ENCODE measurements at regions not wholly inside any gene's neighbourhood (a gene's known extent, or its start where the extent isn't known, plus 50 kb on each side); places are given as distances from the start of the nearest gene placed in this dataset.
A peak's percentile ranks its signal among the peaks of the same experiment; 100 is the strongest.

DNA sequence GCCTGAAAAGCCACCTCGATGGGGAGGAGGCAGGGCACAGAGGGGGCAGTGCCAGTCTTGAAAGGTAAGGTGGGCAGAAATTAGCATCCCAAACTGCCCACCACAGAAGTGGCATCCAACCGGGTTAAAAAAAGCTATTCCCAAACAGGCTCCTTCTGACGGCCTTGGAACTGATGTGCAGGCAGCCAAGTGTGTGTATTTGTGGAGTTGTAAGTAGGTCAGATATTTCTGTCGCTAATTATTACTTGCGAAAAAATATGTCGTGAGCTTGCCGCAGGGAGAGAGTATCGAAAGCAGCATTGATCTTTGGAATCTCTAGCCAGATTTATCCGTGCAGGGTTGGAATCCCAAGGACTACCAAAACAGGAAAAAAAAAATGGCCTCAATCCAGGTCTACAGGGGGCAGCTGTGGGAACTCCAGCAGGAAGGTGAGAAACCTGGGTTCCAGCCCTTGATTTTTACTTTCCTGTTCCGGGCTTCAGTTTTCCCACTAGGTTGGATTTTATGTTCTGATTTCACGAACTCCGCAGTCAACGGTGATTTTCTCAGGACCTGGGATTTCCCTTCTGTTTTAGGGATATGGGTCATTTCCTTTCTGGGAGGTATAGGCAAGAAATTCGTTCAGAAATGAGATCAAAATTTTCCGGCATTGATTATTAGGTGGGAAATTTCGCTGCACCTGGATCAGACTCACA, 200.8 kb downstream of the RGS3 start:
- Histone ChIP-seq H3K4me1 (ENCODE audit: insufficient read depth, low read length) (no peaks in the 10 kb centered on the region), H3K27me3 (ENCODE audit: insufficient read depth, low read length) (no peaks in the 10 kb centered on the region), H3K36me3 (ENCODE audit: insufficient read depth, low read length) (no peaks in the 10 kb centered on the region), H3K27ac (ENCODE audit: low read depth, low read length) (no peak overlapping the region), H3K4me3 (ENCODE audit: low read length in 2 of 2) (no peak overlapping the region), H3K9me3 (ENCODE audit: control insufficient read depth in 1 of 2, low read length in 2 of 2) (no peaks in the 10 kb centered on the region)
- DNase-seq, result no peak
- POLR2A ChIA-PET (ENCODE audit: partially characterized antibody), result no interaction called here
- intact Hi-C loops (cut with micrococcal nuclease), result no loop called here
- CTCF ChIA-PET (ENCODE audit: partially characterized antibody), result interaction anchor here (1.6 to 4.3 kb wide), 2 partner anchors 9 to 218 kb away, joined by 4 to 18 read pairs; no protein-coding TSS in a partner anchor
- Mint-ChIP-seq H3K4me1 (no peaks in the 10 kb centered on the region), H3K27ac (no peak overlapping the region), H3K36me3 (no peaks in the 10 kb centered on the region), H3K27me3 (peaks cover 11% of the 10 kb centered on the region in 2 donors), H3K4me3 (no peak overlapping the region), H3K9me3 (no peaks in the 10 kb centered on the region)

GRCh38 chr9:113665064-113665463, 201.5 kb downstream of the RGS3 start:
- no peaks in the 10 kb centered on the region for H3K36me3 ChIP-seq (ENCODE audit: insufficient read depth, low read length)
- no peak overlapping the region for H3K27ac Mint-ChIP-seq

DNA sequence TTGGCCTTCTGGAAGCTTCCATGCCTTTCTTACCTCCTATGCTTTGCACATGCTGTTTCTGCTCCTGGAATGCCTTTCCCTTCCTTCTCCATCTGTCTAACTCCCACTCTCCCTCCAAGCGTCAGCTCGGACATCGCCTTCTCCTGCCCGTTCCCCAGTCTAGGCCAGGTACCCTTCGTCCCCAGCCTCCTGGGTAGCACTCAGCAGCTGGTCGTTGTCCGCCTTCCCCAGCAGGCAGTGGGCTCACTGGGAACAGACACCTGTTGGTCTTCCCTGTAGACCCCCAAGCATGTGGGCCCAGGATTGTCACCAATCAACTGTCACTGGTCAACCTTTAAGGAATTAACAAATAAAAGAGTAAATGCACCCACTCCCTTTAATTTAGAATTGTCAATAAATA, 202.2 kb downstream of the RGS3 start:
- Histone ChIP-seq H3K4me1 (ENCODE audit: insufficient read depth, low read length) (no peaks in the 10 kb centered on the region), H3K9me3 (ENCODE audit: control insufficient read depth in 1 of 2, low read length in 2 of 2) (no peaks in the 10 kb centered on the region), H3K27me3 (ENCODE audit: insufficient read depth, low read length) (no peaks in the 10 kb centered on the region), H3K4me3 (ENCODE audit: low read length in 2 of 2) (no peak overlapping the region), H3K27ac (ENCODE audit: low read depth, low read length) (no peak overlapping the region), H3K36me3 (ENCODE audit: insufficient read depth, low read length) (no peaks in the 10 kb centered on the region)
- CTCF ChIA-PET (ENCODE audit: partially characterized antibody), result interaction anchor here (1.5 to 4.3 kb wide), 2 partner anchors 10 to 391 kb away, joined by 5 to 18 read pairs; no protein-coding TSS in a partner anchor
- POLR2A ChIA-PET (ENCODE audit: partially characterized antibody), result no interaction called here
- intact Hi-C loops (cut with micrococcal nuclease), result no loop called here
- Mint-ChIP-seq H3K27ac (peak overlapping the region in 1 of 7 donors; percentile 29), H3K36me3 (no peaks in the 10 kb centered on the region), H3K27me3 (peaks cover 2 to 8% of the 10 kb centered on the region in 2 donors), H3K4me3 (no peak overlapping the region), H3K4me1 (no peaks in the 10 kb centered on the region), H3K9me3 (no peaks in the 10 kb centered on the region)
- DNase-seq, result no peak

More at GRCh38 chr9:113665064-113665463, 201.5 kb downstream of the RGS3 start:
- Mint-ChIP-seq H3K9me3 (no peaks in the 10 kb centered on the region), H3K4me3 (no peak overlapping the region), H3K4me1 (no peaks in the 10 kb centered on the region), H3K27me3 (peaks cover 5 to 8% of the 10 kb centered on the region in 2 donors), H3K36me3 (no peaks in the 10 kb centered on the region)
- Histone ChIP-seq H3K4me1 (ENCODE audit: insufficient read depth, low read length) (no peaks in the 10 kb centered on the region), H3K27ac (ENCODE audit: low read depth, low read length) (no peak overlapping the region), H3K27me3 (ENCODE audit: insufficient read depth, low read length) (no peaks in the 10 kb centered on the region), H3K4me3 (ENCODE audit: low read length in 2 of 2) (no peak overlapping the region), H3K9me3 (ENCODE audit: control insufficient read depth in 1 of 2, low read length in 2 of 2) (no peaks in the 10 kb centered on the region)
- intact Hi-C loops (cut with micrococcal nuclease), result no loop called here
- CTCF ChIA-PET (ENCODE audit: partially characterized antibody), result interaction anchor here (4.3 kb wide), 1 partner anchor 10 kb away, joined by 18 read pairs; no protein-coding TSS in a partner anchor
- DNase-seq, result no peak
- POLR2A ChIA-PET (ENCODE audit: partially characterized antibody), result no interaction called here

- Histone ChIP-seq H3K4me1 (ENCODE audit: insufficient read depth, low read length) (no peaks in the 10 kb centered on the region), H3K36me3 (ENCODE audit: insufficient read depth, low read length) (no peaks in the 10 kb centered on the region), H3K4me3 (ENCODE audit: low read length in 2 of 2) (no peak overlapping the region), H3K9me3 (ENCODE audit: control insufficient read depth in 1 of 2, low read length in 2 of 2) (no peaks in the 10 kb centered on the region), H3K27ac (ENCODE audit: low read depth, low read length) (no peak overlapping the region), H3K27me3 (ENCODE audit: insufficient read depth, low read length) (no peaks in the 10 kb centered on the region)
- Mint-ChIP-seq H3K9me3 (no peaks in the 10 kb centered on the region), H3K4me3 (no peak overlapping the region), H3K27ac (no peak overlapping the region), H3K36me3 (no peaks in the 10 kb centered on the region), H3K27me3 (peaks cover 2 to 5% of the 10 kb centered on the region in 2 donors), H3K4me1 (no peaks in the 10 kb centered on the region)
- ChIA-PET POLR2A (ENCODE audit: partially characterized antibody) (no interaction called here), CTCF (ENCODE audit: partially characterized antibody) (interaction anchor here (1.9 to 4.3 kb wide), 2 partner anchors 10 to 13 kb away, joined by 10 to 18 read pairs; no protein-coding TSS in a partner anchor)
- DNase-seq, result no peak
- intact Hi-C loops (cut with micrococcal nuclease), result no loop called here
Observed at GRCh38 chr9:113668061-113668460, 204.5 kb downstream of the RGS3 start.

DNA sequence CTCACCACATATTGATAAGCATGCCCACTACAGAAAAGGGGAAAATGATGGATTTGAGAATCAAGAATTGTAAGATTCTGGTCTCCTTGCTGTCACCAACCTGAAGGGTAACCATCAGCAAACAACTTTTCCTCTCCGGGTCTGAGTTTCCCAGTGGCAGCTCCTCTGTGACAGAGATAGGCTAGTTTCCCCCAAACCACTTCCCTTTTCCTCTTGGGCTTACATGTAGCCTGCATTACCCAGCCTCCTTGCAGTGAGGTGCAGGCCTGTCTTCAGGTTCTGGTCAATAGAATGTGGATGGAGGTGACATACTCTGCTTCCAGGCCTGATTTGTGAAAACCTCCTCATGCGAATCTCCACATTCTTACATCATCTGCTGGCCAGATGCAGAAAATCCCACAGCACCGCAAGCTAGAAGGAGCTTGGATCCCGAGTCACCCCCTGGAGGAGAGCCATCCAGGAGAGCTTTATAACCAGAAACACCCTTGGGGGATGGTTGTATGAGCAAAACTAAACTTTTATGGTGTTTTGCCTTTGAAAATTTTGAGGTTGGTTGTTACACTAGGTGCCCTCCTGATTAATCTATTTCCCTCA, 206.1 kb downstream of the RGS3 start:
- DNase-seq, result no peak
- H3K27ac ChIP-seq (ENCODE audit: low read depth, low read length), result no peak overlapping the region
- H3K9me3 ChIP-seq (ENCODE audit: control insufficient read depth in 1 of 2, low read length in 2 of 2), result no peaks in the 10 kb centered on the region
- H3K4me1 ChIP-seq (ENCODE audit: insufficient read depth, low read length), result no peaks in the 10 kb centered on the region
- peaks cover 5 to 13% of the 10 kb centered on the region in 2 donors for H3K27me3 Mint-ChIP-seq
- H3K9me3 Mint-ChIP-seq, result no peaks in the 10 kb centered on the region
- no peaks in the 10 kb centered on the region for H3K36me3 ChIP-seq (ENCODE audit: insufficient read depth, low read length)
- H3K27me3 ChIP-seq (ENCODE audit: insufficient read depth, low read length), result no peaks in the 10 kb centered on the region
- no peak overlapping the region for H3K4me3 Mint-ChIP-seq
- H3K36me3 Mint-ChIP-seq, result no peaks in the 10 kb centered on the region
- CTCF ChIA-PET (ENCODE audit: partially characterized antibody), result interaction anchor here (0.8 kb wide), 1 partner anchor 9 kb away, joined by 4 read pairs; no protein-coding TSS in a partner anchor
- H3K4me3 ChIP-seq (ENCODE audit: low read length in 2 of 2), result no peak overlapping the region
- POLR2A ChIA-PET (ENCODE audit: partially characterized antibody), result no interaction called here
- H3K27ac Mint-ChIP-seq, result no peak overlapping the region
- H3K4me1 Mint-ChIP-seq, result no peaks in the 10 kb centered on the region
- intact Hi-C loops (cut with micrococcal nuclease), result no loop called here

- ChIA-PET POLR2A (ENCODE audit: partially characterized antibody) (no interaction called here), CTCF (ENCODE audit: partially characterized antibody) (interaction anchor here (0.6 to 4.8 kb wide), 2 partner anchors 9 to 17 kb away, joined by 3 to 26 read pairs; no protein-coding TSS in a partner anchor)
- Histone ChIP-seq H3K4me3 (ENCODE audit: low read length in 2 of 2) (no peak overlapping the region), H3K27ac (ENCODE audit: low read depth, low read length) (no peak overlapping the region), H3K4me1 (ENCODE audit: insufficient read depth, low read length) (no peaks in the 10 kb centered on the region), H3K9me3 (ENCODE audit: control insufficient read depth in 1 of 2, low read length in 2 of 2) (no peaks in the 10 kb centered on the region), H3K36me3 (ENCODE audit: insufficient read depth, low read length) (no peaks in the 10 kb centered on the region), H3K27me3 (ENCODE audit: insufficient read depth, low read length) (no peaks in the 10 kb centered on the region)
- Mint-ChIP-seq H3K27me3 (peaks cover 26 to 30% of the 10 kb centered on the region in 2 donors), H3K4me3 (no peak overlapping the region), H3K36me3 (no peaks in the 10 kb centered on the region), H3K27ac (no peak overlapping the region), H3K9me3 (no peaks in the 10 kb centered on the region), H3K4me1 (no peaks in the 10 kb centered on the region)
- DNase-seq, result no peak
- intact Hi-C loops (cut with micrococcal nuclease), result no loop called here
Observed at GRCh38 chr9:113673726-113674125, 202.4 kb upstream of the ZNF618 start.

- H3K27ac Mint-ChIP-seq, result no peak overlapping the region
- no peaks in the 10 kb centered on the region for H3K36me3 Mint-ChIP-seq
- CTCF ChIA-PET (ENCODE audit: partially characterized antibody), result interaction anchor here (4.8 kb wide), 1 partner anchor 18 kb away, joined by 26 read pairs; no protein-coding TSS in a partner anchor
- H3K27me3 ChIP-seq (ENCODE audit: insufficient read depth, low read length), result no peaks in the 10 kb centered on the region
- peaks cover 28 to 34% of the 10 kb centered on the region in 2 donors for H3K27me3 Mint-ChIP-seq
- intact Hi-C loops (cut with micrococcal nuclease), result no loop called here
- POLR2A ChIA-PET (ENCODE audit: partially characterized antibody), result no interaction called here
- DNase-seq, result no peak
- no peaks in the 10 kb centered on the region for H3K9me3 ChIP-seq (ENCODE audit: control insufficient read depth in 1 of 2, low read length in 2 of 2)
- H3K4me1 ChIP-seq (ENCODE audit: insufficient read depth, low read length), result no peaks in the 10 kb centered on the region
- H3K9me3 Mint-ChIP-seq, result no peaks in the 10 kb centered on the region
- H3K36me3 ChIP-seq (ENCODE audit: insufficient read depth, low read length), result no peaks in the 10 kb centered on the region
- no peak overlapping the region for H3K27ac ChIP-seq (ENCODE audit: low read depth, low read length)
- H3K4me3 Mint-ChIP-seq, result no peak overlapping the region
- H3K4me1 Mint-ChIP-seq, result no peaks in the 10 kb centered on the region
- H3K4me3 ChIP-seq (ENCODE audit: low read length in 2 of 2), result no peak overlapping the region
Observed at GRCh38 chr9:113674436-113674835, 201.7 kb upstream of the ZNF618 start.
